GM23248 (cell line): ENCODE measurements at regions not wholly inside any gene's neighbourhood (a gene's known extent, or its start where the extent isn't known, plus 50 kb on each side); places are given as distances from the start of the nearest gene placed in this dataset.

Experiments used
- EZH2 ChIP-seq: fragments of 200-600 bp; sonication (generic); IDR thresholded peaks from 2 replicates; pipeline ENCODE4 v1.6.1; 2018; ENCODE audit warnings: antibody characterized with exemption, mild to moderate bottlenecking; ENCODE audit not compliant: insufficient read depth, poor library complexity, severe bottlenecking
- EZH2phosphoT487 ChIP-seq: fragments of 200-600 bp; sonication (generic); IDR thresholded peaks from 2 replicates; pipeline ENCODE4 v1.6.1; 2018; ENCODE audit warnings: antibody characterized with exemption, moderate library complexity, mild to moderate bottlenecking, low read depth; ENCODE audit not compliant: insufficient read depth

- TF ChIP-seq EZH2 = no peak
- no peak for TF ChIP-seq EZH2phosphoT487
Observed at GRCh38 chr14:71597955-71598660, 334.1 kb upstream of the RGS6 start.
